ENCODE measurements at regions not wholly inside any gene's neighbourhood (a gene's known extent, or its start where the extent isn't known, plus 50 kb on each side); places are given as distances from the start of the nearest gene placed in this dataset.

- TF ChIP-seq, protein P1, sequence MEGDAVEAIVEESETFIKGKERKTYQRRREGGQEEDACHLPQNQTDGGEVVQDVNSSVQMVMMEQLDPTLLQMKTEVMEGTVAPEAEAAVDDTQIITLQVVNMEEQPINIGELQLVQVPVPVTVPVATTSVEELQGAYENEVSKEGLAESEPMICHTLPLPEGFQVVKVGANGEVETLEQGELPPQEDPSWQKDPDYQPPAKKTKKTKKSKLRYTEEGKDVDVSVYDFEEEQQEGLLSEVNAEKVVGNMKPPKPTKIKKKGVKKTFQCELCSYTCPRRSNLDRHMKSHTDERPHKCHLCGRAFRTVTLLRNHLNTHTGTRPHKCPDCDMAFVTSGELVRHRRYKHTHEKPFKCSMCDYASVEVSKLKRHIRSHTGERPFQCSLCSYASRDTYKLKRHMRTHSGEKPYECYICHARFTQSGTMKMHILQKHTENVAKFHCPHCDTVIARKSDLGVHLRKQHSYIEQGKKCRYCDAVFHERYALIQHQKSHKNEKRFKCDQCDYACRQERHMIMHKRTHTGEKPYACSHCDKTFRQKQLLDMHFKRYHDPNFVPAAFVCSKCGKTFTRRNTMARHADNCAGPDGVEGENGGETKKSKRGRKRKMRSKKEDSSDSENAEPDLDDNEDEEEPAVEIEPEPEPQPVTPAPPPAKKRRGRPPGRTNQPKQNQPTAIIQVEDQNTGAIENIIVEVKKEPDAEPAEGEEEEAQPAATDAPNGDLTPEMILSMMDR (conservative IDR thresholded peaks at IDR 0.05 in 1 of 2, IDR thresholded peaks at IDR 0.05 in 1 of 2; ENCODE audit: extremely low read depth in 1 of 2, insufficient read depth in 1 of 2, low read depth in 1 of 2, low read length in 2 of 2): no peak
- no peak for TF ChIP-seq EZH2 (IDR thresholded peaks at IDR 0.05; ENCODE audit: borderline replicate concordance, low read length)
Measured at GRCh38 chr3:24828011-24828410, 333.4 kb upstream of the THRB start.

Measured in mammary epithelial cell (primary cell).